ENCODE measurements at regions not wholly inside any gene's neighbourhood (a gene's known extent, or its start where the extent isn't known, plus 50 kb on each side); places are given as distances from the start of the nearest gene placed in this dataset.

GRCh38 chr11:11208994-11209393 is 144.1 kb downstream of the CSNK2A3 start:
- TF ChIP-seq GATA2 (IDR thresholded peaks at IDR 0.05; ENCODE audit: insufficient read depth, insufficient read length, low read depth, low read length) (no peak), MYC (IDR thresholded peaks at IDR 0.05; ENCODE audit: low read depth, low read length) (no peak)
- BruUV-seq (replicated peaks): no TSS peak
- H3K27ac ChIP-seq (ENCODE audit: insufficient read depth, low read depth, low read length): no peak overlapping the region
- H3K4me1 ChIP-seq (ENCODE audit: control insufficient read depth, extremely low read depth, insufficient read depth, low read length): no peaks in the 10 kb centered on the region
- CTCF ChIA-PET: no interaction called here
- no peaks in the 10 kb centered on the region for H3K9me3 ChIP-seq (replicated peaks; ENCODE audit: control insufficient read depth, insufficient read depth, low read length)
- no peaks in the 10 kb centered on the region for H4K20me1 ChIP-seq (replicated peaks; ENCODE audit: control insufficient read depth, extremely low read depth, insufficient read depth, low read length)
- no peak for DNase-seq (ENCODE audit: low read depth, low spot score)
- no peak for FAIRE-seq
- H2AFZ ChIP-seq (ENCODE audit: low read depth, low read length): no peak overlapping the region
- H3K9me1 ChIP-seq (replicated peaks; ENCODE audit: control insufficient read depth, extremely low read depth, insufficient read depth, low read length): no peaks in the 10 kb centered on the region
- H3K79me2 ChIP-seq (ENCODE audit: control insufficient read depth, insufficient read depth, low read length): no peaks in the 10 kb centered on the region
- POLR2A ChIA-PET: no interaction called here
- H3K4me3 ChIP-seq (replicated peaks in 1 of 3; ENCODE audit: insufficient read depth in 1 of 3, low read depth in 1 of 3, low read length in 3 of 3): no peak overlapping the region
- H3K27me3 ChIP-seq (ENCODE audit: control insufficient read depth in 2 of 2, insufficient read depth in 2 of 2, low read length in 2 of 2): no peaks in the 10 kb centered on the region
- H3K9ac ChIP-seq (replicated peaks; ENCODE audit: extremely low read depth, insufficient read depth, low read length): no peak overlapping the region
- no peaks in the 10 kb centered on the region for H3K36me3 ChIP-seq (ENCODE audit: control insufficient read depth in 2 of 2, extremely low read depth in 1 of 2, insufficient read depth in 2 of 2, low read length in 2 of 2)
- dilution Hi-C loops (cut with MboI; ENCODE audit: extremely low pct_ligation_motif_present, low sequenced_read_pairs) (no loop called here), intact Hi-C loops (cut with micrococcal nuclease) (no loop called here)
- no peak overlapping the region for H3K4me2 ChIP-seq (ENCODE audit: insufficient read depth, low read length)

DNA sequence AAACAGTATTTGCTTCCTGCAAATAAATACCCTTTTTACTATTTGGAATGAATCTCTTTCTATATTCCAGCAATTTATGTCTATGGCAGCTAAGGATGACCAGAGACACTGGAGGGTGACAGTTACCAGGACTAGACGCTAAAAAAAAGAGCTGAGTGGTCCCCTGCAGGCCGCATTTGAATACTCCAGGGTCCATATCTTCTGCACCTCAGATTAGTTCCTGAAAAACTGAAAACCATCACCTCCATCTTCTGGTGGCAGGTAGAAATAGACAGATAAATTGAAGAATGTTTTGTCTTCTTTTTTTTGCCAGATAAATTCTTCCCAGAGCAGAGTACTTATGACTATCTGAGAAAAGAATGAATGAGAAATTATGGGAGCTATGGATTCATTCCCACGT is 145.6 kb downstream of the CSNK2A3 start:
- no peak overlapping the region for H2AFZ ChIP-seq (ENCODE audit: low read depth, low read length)
- no peak overlapping the region for H3K9ac ChIP-seq (replicated peaks; ENCODE audit: extremely low read depth, insufficient read depth, low read length)
- ChIA-PET POLR2A (no interaction called here), CTCF (no interaction called here)
- no peak overlapping the region for H3K27ac ChIP-seq (ENCODE audit: insufficient read depth, low read depth, low read length)
- H3K79me2 ChIP-seq (ENCODE audit: control insufficient read depth, insufficient read depth, low read length): no peaks in the 10 kb centered on the region
- no peaks in the 10 kb centered on the region for H4K20me1 ChIP-seq (replicated peaks; ENCODE audit: control insufficient read depth, extremely low read depth, insufficient read depth, low read length)
- BruUV-seq (replicated peaks): no TSS peak
- H3K9me3 ChIP-seq (replicated peaks; ENCODE audit: control insufficient read depth, insufficient read depth, low read length): no peaks in the 10 kb centered on the region
- H3K4me1 ChIP-seq (ENCODE audit: control insufficient read depth, extremely low read depth, insufficient read depth, low read length): no peaks in the 10 kb centered on the region
- FAIRE-seq (no peak), DNase-seq (ENCODE audit: low read depth, low spot score) (no peak)
- no peak overlapping the region for H3K4me3 ChIP-seq (replicated peaks in 1 of 3; ENCODE audit: insufficient read depth in 1 of 3, low read depth in 1 of 3, low read length in 3 of 3)
- H3K27me3 ChIP-seq (ENCODE audit: control insufficient read depth in 2 of 2, insufficient read depth in 2 of 2, low read length in 2 of 2): no peaks in the 10 kb centered on the region
- H3K36me3 ChIP-seq (ENCODE audit: control insufficient read depth in 2 of 2, extremely low read depth in 1 of 2, insufficient read depth in 2 of 2, low read length in 2 of 2): no peaks in the 10 kb centered on the region
- dilution Hi-C loops (cut with MboI; ENCODE audit: extremely low pct_ligation_motif_present, low sequenced_read_pairs) (no loop called here), intact Hi-C loops (cut with micrococcal nuclease) (no loop called here)
- no peak overlapping the region for H3K4me2 ChIP-seq (ENCODE audit: insufficient read depth, low read length)
- H3K9me1 ChIP-seq (replicated peaks; ENCODE audit: control insufficient read depth, extremely low read depth, insufficient read depth, low read length): no peaks in the 10 kb centered on the region
- TF ChIP-seq POLR2A (IDR thresholded peaks at IDR 0.05; ENCODE audit: low read depth, low read length): no peak
- TF ChIP-seq GATA2 (IDR thresholded peaks at IDR 0.05; ENCODE audit: insufficient read depth, insufficient read length, low read depth, low read length): no peak
- no peak for TF ChIP-seq EZH2 (IDR thresholded peaks at IDR 0.05; ENCODE audit: borderline replicate concordance, low read depth, low read length, severe bottlenecking)
- no peak for TF ChIP-seq FOS (IDR thresholded peaks at IDR 0.05; ENCODE audit: borderline replicate concordance, insufficient read depth, low read length)
- TF ChIP-seq JUN (IDR thresholded peaks at IDR 0.05; ENCODE audit: borderline replicate concordance, insufficient read depth, insufficient read length, low read depth): no peak
- TF ChIP-seq, protein P1, sequence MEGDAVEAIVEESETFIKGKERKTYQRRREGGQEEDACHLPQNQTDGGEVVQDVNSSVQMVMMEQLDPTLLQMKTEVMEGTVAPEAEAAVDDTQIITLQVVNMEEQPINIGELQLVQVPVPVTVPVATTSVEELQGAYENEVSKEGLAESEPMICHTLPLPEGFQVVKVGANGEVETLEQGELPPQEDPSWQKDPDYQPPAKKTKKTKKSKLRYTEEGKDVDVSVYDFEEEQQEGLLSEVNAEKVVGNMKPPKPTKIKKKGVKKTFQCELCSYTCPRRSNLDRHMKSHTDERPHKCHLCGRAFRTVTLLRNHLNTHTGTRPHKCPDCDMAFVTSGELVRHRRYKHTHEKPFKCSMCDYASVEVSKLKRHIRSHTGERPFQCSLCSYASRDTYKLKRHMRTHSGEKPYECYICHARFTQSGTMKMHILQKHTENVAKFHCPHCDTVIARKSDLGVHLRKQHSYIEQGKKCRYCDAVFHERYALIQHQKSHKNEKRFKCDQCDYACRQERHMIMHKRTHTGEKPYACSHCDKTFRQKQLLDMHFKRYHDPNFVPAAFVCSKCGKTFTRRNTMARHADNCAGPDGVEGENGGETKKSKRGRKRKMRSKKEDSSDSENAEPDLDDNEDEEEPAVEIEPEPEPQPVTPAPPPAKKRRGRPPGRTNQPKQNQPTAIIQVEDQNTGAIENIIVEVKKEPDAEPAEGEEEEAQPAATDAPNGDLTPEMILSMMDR (IDR thresholded peaks at IDR 0.05; ENCODE audit: extremely low read depth in 1 of 2, insufficient read depth in 1 of 2, low read depth in 1 of 2, low read length in 2 of 2): no peak
- no peak for TF ChIP-seq MAX (IDR thresholded peaks at IDR 0.05; ENCODE audit: insufficient read depth, insufficient read length)
- TF ChIP-seq POLR2AphosphoS5 (IDR thresholded peaks at IDR 0.05; ENCODE audit: insufficient read depth, low read depth, low read length): no peak
- TF ChIP-seq MYC (IDR thresholded peaks at IDR 0.05; ENCODE audit: low read depth, low read length): no peak
